Neural cell (in vitro differentiated cells): ENCODE measurements at regions not wholly inside any gene's neighbourhood (a gene's known extent, or its start where the extent isn't known, plus 50 kb on each side); places are given as distances from the start of the nearest gene placed in this dataset.

ENCODE experiments used
- H2AFZ ChIP-seq: fragments of 200-600, 300-800 bp; sonication (generic), shearing (Covaris generic); 2 replicates; pipeline ENCODE4 v1.6.0; 2014; ENCODE audit warnings: low read depth, mild to moderate bottlenecking, antibody characterized with exemption, low read length, moderate library complexity
- H3F3A ChIP-seq: fragments of 200-600 bp; shearing (Covaris generic); 2 replicates; pipeline ENCODE4 v1.6.1; 2016; ENCODE audit warnings: mild to moderate bottlenecking, moderate library complexity, mixed read lengths, antibody characterized with exemption, low read length; ENCODE audit not compliant: insufficient read depth, poor library complexity, severe bottlenecking
- H3K27ac ChIP-seq: fragments of 200-600, 300-800 bp; sonication (generic), shearing (Covaris generic); 2 replicates; pipeline ENCODE4 v1.5.1; 2014; ENCODE audit warnings: mild to moderate bottlenecking, low read length, moderate library complexity
- H3K27me3 ChIP-seq: fragments of 300-800, 200-600 bp; sonication (generic), shearing (Covaris generic); 2 replicates; pipeline ENCODE4 v1.6.0; 2014; ENCODE audit warnings: mild to moderate bottlenecking, low read depth, low read length, moderate library complexity; ENCODE audit not compliant: insufficient read depth
- H3K36me3 ChIP-seq: fragments of 300-800, 200-600 bp; sonication (generic), shearing (Covaris generic); 2 replicates; pipeline ENCODE4 v1.5.1; 2014; ENCODE audit warnings: mild to moderate bottlenecking, antibody characterized with exemption, low read length, moderate library complexity; ENCODE audit not compliant: insufficient read depth
- H3K4me2 ChIP-seq: fragments of 300-800, 200-600 bp; sonication (generic), shearing (Covaris generic); 2 replicates; pipeline ENCODE4 v1.6.0; 2014; ENCODE audit warnings: mild to moderate bottlenecking, low read length
- H3K4me3 ChIP-seq: fragments of 300-800, 200-600 bp; sonication (generic), shearing (Covaris generic); 2 replicates; pipeline ENCODE4 v1.5.1; 2014; ENCODE audit warnings: mild to moderate bottlenecking, low read length, moderate library complexity
- H3K79me2 ChIP-seq: fragments of 200-600 bp; shearing (Covaris generic); replicated peaks from 2 replicates; pipeline ENCODE4 v1.6.0; 2014; ENCODE audit warnings: mild to moderate bottlenecking, low read length, moderate library complexity; ENCODE audit not compliant: insufficient read depth
- H3K9ac ChIP-seq: fragments of 300-800, 200-600 bp; sonication (generic), shearing (Covaris generic); 2 replicates; pipeline ENCODE4 v1.6.1; 2016; ENCODE audit warnings: mild to moderate bottlenecking, low read length, mixed read lengths
- H3K9me2 ChIP-seq: fragments of 200-600 bp; shearing (Covaris generic); 2 replicates; pipeline ENCODE4 v1.6.1; 2016; ENCODE audit warnings: mild to moderate bottlenecking, low read length, mixed read lengths; ENCODE audit not compliant: insufficient read depth
- H3K9me3 ChIP-seq: fragments of 200-600, 300-800 bp; sonication (generic), shearing (Covaris generic); 2 replicates; pipeline ENCODE4 v1.6.1; 2016; ENCODE audit warnings: mild to moderate bottlenecking, mixed run types, low read length, moderate library complexity, mixed read lengths
- H4K20me1 ChIP-seq: fragments of 200-600 bp; shearing (Covaris generic); 2 replicates; pipeline ENCODE4 v1.6.1; 2016; ENCODE audit warnings: mild to moderate bottlenecking, mixed run types; ENCODE audit not compliant: insufficient read depth
- CTCF ChIP-seq: fragments of 450-650 bp; IDR thresholded peaks from 2 replicates; pipeline ENCODE4 v1.5.1; 2014; ENCODE audit warnings: antibody characterized with exemption, mild to moderate bottlenecking, moderate library complexity; ENCODE audit not compliant: poor library complexity, severe bottlenecking
- EP300 ChIP-seq: fragments of 450-650 bp; conservative IDR thresholded peaks from 2 replicates; pipeline ENCODE4 v1.6.1; 2014; ENCODE audit warnings: antibody characterized with exemption, mild to moderate bottlenecking, moderate library complexity; ENCODE audit not compliant: poor library complexity, severe bottlenecking
- EZH2 ChIP-seq: fragments of 200-600, 300-800 bp; shearing (Covaris generic), sonication (generic); IDR thresholded peaks from 2 replicates; pipeline ENCODE4 v1.6.1; 2014; ENCODE audit warnings: antibody characterized with exemption, low read length, borderline replicate concordance, mild to moderate bottlenecking; ENCODE audit not compliant: insufficient read depth, poor library complexity, severe bottlenecking
- MXI1 ChIP-seq: fragments of 450-650 bp; conservative IDR thresholded peaks from 2 replicates; pipeline ENCODE4 v1.6.1; 2014; ENCODE audit warnings: antibody characterized with exemption, mild to moderate bottlenecking; ENCODE audit not compliant: poor library complexity, severe bottlenecking
- POLR2AphosphoS5 ChIP-seq: IDR thresholded peaks from 2 replicates; pipeline ENCODE4 v1.6.1; 2012
- RAD21 ChIP-seq: fragments of 450-650 bp; conservative IDR thresholded peaks from 2 replicates; pipeline ENCODE4 v1.6.1; 2014; ENCODE audit warnings: antibody characterized with exemption, mild to moderate bottlenecking, moderate library complexity
- REST ChIP-seq: IDR thresholded peaks from 2 replicates; pipeline ENCODE4 v1.6.1; 2012; ENCODE audit warnings: borderline replicate concordance
- SMC3 ChIP-seq: fragments of 450-650 bp; conservative IDR thresholded peaks from 2 replicates; pipeline ENCODE4 v1.6.1; 2014; ENCODE audit warnings: antibody characterized with exemption, mild to moderate bottlenecking, moderate library complexity; ENCODE audit not compliant: poor library complexity
- TAF1 ChIP-seq: IDR thresholded peaks from 2 replicates; pipeline ENCODE4 v1.6.1; 2012; ENCODE audit warnings: low read depth

GRCh38 chr14:65849558-65849957 lies 437.0 kb downstream of the FUT8 start:
- Histone ChIP-seq H3K27me3 (no peaks in the 10 kb centered on the region), H3K4me2 (peak overlapping the region; percentile 8), H4K20me1 (no peaks in the 10 kb centered on the region), H3K79me2 (no peaks in the 10 kb centered on the region), H3K9me3 (no peaks in the 10 kb centered on the region), H2AFZ (no peak overlapping the region), H3F3A (peaks cover 6% of the 10 kb centered on the region), H3K9me2 (no peaks in the 10 kb centered on the region), H3K4me3 (no peak overlapping the region), H3K9ac (no peak overlapping the region), H3K27ac (peak overlapping the region; percentile 22), H3K36me3 (no peaks in the 10 kb centered on the region)
- TF ChIP-seq RAD21 (no peak), POLR2AphosphoS5 (peak; percentile 19)

GRCh38 chr14:65850429-65851135 lies 438.1 kb downstream of the FUT8 start:
- H3K9me2 ChIP-seq = no peaks in the 10 kb centered on the region
- H3K9ac ChIP-seq = no peak overlapping the region
- no peaks in the 10 kb centered on the region for H4K20me1 ChIP-seq
- H3K36me3 ChIP-seq = no peaks in the 10 kb centered on the region
- no peak overlapping the region for H3K4me2 ChIP-seq
- H3F3A ChIP-seq = peaks cover 6% of the 10 kb centered on the region
- H3K9me3 ChIP-seq = no peaks in the 10 kb centered on the region
- no peaks in the 10 kb centered on the region for H3K79me2 ChIP-seq
- H3K4me3 ChIP-seq = no peak overlapping the region
- H3K27me3 ChIP-seq = no peaks in the 10 kb centered on the region
- H3K27ac ChIP-seq = no peak overlapping the region
- TF ChIP-seq REST = no peak
- TF ChIP-seq CTCF = no peak
- TF ChIP-seq SMC3 = no peak
- TF ChIP-seq RAD21 = no peak
- TF ChIP-seq MXI1 = no peak
- TF ChIP-seq EZH2 = no peak
- no peak for TF ChIP-seq TAF1
- no peak for TF ChIP-seq POLR2AphosphoS5
- TF ChIP-seq EP300 = no peak
- H2AFZ ChIP-seq = no peak overlapping the region

- Histone ChIP-seq H3K27ac (no peak overlapping the region), H3K9ac (no peak overlapping the region), H3K4me3 (no peak overlapping the region), H3K27me3 (no peaks in the 10 kb centered on the region), H3K9me2 (no peaks in the 10 kb centered on the region), H3F3A (no peaks in the 10 kb centered on the region), H2AFZ (no peak overlapping the region), H3K9me3 (no peaks in the 10 kb centered on the region), H4K20me1 (no peaks in the 10 kb centered on the region), H3K36me3 (no peaks in the 10 kb centered on the region), H3K79me2 (no peaks in the 10 kb centered on the region), H3K4me2 (no peak overlapping the region)
- TF ChIP-seq EZH2 (no peak), REST (no peak), CTCF (no peak), EP300 (no peak), TAF1 (no peak)
These were observed 440.2 kb downstream of the FUT8 start for GRCh38 chr14:65852689-65853088.
